Fibroblast of pulmonary artery (primary cell): ENCODE measurements at regions not wholly inside any gene's neighbourhood (a gene's known extent, or its start where the extent isn't known, plus 50 kb on each side); places are given as distances from the start of the nearest gene placed in this dataset.

ENCODE experiments used
- DNase-seq: peaks from one replicate; pipeline ENCODE4 v3.0.0-alpha.2; 2010; ENCODE audit warnings: low read depth
- H3K4me3 ChIP-seq: replicated peaks from 2 replicates; pipeline ENCODE4 v1.5.1; 2011; ENCODE audit warnings: low read depth, mild to moderate bottlenecking, control low read depth, low read length, moderate library complexity
- TF ChIP-seq, protein P1 (sequence below): IDR thresholded peaks from 2 replicates; pipeline ENCODE4 v1.5.1; 2011; ENCODE audit warnings: mild to moderate bottlenecking, control low read depth, low read length, inconsistent platforms; ENCODE audit errors: missing control alignments

DNA sequence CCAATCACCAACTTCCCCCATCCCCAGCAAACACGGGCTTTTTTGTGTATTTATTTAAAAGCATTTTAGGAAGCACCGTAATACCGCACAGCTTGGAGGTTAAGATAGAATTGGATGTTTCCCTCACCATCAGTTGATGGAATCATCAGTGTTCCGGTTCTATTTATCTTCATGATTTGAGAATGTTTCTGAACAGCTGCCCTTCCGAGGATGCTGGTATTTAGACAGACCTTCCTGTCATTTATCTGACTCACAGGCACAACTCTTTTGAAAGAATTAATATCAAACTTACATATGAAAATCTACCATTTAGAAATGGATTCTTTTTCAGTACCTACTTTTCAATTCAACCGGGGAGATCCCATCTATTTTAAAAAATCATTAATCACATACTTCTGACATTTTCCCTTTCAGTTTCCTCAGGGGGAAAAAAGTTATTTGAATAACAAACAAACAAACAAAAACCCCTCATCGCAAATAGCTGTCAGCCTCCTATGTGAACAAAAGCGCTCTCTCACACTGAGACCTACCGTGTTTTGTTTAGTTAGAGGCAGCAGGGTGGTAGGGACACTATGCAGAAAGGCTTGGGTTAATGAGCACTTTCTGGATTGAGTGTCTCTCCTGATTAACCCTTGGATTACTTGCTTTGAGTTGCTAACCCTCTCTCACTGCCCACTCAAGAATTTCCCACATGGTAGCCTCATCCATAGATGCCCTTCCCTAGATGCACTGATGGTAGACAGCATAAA lies 189.3 kb downstream of the TM9SF2 start:
- TF ChIP-seq, protein P1, sequence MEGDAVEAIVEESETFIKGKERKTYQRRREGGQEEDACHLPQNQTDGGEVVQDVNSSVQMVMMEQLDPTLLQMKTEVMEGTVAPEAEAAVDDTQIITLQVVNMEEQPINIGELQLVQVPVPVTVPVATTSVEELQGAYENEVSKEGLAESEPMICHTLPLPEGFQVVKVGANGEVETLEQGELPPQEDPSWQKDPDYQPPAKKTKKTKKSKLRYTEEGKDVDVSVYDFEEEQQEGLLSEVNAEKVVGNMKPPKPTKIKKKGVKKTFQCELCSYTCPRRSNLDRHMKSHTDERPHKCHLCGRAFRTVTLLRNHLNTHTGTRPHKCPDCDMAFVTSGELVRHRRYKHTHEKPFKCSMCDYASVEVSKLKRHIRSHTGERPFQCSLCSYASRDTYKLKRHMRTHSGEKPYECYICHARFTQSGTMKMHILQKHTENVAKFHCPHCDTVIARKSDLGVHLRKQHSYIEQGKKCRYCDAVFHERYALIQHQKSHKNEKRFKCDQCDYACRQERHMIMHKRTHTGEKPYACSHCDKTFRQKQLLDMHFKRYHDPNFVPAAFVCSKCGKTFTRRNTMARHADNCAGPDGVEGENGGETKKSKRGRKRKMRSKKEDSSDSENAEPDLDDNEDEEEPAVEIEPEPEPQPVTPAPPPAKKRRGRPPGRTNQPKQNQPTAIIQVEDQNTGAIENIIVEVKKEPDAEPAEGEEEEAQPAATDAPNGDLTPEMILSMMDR: no peak
- no peak overlapping the region for H3K4me3 ChIP-seq
- DNase-seq: no peak

DNA sequence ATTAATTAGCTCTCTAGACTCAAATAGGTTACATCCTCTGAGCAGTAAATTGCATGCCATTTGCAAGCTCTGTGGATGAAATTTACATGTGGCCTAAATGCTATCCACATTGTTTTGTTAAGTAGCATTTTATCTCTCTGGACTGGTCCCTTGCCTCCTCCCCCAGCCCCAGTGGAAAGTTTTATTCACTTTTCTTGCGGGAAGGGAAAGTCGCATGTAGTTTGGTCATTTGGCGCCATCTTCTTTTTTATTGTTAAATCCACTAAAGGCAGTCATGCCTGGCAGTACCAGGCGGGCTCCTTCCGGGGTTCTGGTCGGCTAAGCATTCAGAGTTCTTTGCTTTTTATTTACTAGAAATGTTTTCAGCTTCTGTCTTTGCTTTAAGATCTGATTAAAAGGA lies 188.7 kb downstream of the TM9SF2 start:
- DNase-seq: no peak
- no peak overlapping the region for H3K4me3 ChIP-seq
- TF ChIP-seq, protein P1: no peak

DNA sequence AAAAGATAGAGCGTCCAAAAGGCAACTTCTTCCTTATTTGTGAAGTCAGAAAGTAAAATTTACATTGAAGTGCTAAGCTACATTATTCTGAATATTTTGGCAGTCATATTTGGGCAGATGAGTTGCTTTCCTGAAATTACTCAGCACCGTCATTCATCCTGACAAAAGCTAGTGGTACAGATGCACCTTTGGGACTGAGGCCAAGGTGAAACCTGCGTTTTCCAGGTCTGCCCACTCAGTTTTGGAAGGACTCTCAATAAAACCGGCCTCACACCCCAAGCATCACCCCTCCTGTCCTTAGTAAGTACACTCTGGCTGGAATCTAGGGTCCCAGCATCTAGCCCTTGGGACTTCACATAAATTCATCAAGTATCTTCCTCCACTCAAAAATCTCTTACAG lies 187.5 kb downstream of the TM9SF2 start:
- DNase-seq: no peak
- TF ChIP-seq, protein P1: no peak
- H3K4me3 ChIP-seq: no peak overlapping the region

DNA sequence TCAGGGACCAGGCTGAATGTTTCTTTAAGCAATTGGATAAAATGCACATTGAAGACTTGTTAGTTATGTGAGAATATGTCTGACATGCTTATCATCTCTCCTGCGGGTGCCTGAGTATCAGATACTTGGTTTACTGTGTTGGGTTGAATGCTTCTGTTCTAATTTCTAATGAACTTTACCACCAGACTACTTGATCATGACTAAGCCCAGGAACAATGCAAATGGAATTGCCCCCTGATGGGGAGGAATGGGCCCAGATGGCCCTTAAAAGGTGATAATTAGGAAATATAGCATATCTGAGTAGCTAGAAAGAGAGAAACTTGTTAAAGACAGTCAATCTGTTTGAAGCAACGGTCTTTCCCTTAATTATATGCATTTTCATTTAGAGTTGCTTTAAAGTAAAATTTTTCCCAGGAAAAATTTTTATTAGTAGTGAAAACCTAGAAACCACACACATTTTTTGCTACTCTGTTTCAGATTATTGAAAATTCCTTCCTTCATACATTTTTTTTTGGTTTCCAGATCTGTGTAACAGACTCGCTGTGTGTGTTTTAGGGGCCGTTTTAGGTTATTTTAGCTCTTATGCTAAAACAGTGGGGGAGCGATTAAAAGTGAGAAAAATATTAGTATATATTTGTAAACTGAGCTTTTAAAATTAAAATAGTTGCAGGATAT lies 186.6 kb downstream of the TM9SF2 start:
- DNase-seq: no peak
- no peak overlapping the region for H3K4me3 ChIP-seq
- TF ChIP-seq, protein P1: no peak

DNA sequence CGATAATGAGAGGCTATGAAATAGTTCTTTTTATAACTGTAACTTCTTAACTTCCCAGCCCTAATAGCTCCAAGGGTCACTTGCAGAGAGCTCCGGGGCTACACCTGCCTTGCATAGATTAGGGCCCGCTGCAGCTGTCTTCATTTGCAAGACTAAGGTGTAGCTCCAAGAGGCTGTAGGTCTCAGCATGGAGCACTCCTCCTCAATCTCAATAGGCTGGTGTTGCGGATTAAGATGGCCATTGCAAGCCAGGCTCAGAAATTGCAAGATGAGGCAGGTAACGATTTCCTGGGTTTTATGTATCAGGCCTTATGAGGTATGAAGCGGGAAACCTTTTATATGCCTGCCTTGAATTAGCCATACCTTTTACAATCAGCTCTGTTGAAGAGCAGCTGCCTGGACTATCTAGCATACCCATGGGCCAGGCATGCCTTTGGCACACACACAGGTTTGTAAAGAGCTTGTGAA lies 185.7 kb downstream of the TM9SF2 start:
- TF ChIP-seq, protein P1: no peak
- no peak overlapping the region for H3K4me3 ChIP-seq
- no peak for DNase-seq

DNA sequence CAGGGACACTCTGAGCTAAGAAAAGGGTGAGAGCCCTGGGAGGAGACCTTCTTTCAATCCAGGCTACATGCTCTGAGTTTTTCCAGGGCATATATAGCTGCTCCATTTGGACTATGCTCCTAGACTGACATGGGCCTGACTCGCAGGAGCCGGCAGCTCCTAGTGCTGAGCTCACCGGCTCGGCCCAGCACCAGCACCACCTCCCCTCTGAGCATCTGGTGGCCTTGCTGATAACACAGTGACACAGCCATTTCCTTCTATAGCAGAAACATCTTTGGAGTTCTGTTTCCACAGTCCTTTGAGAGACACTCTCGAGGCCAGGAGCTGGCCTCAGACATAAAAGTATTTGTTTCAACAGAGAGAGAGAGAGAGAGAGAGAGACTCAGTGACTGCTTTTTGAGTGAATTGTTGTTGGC lies 184.9 kb downstream of the TM9SF2 start:
- H3K4me3 ChIP-seq: no peak overlapping the region
- TF ChIP-seq, protein P1: no peak
- DNase-seq: peak; percentile 4
